ENCODE measurements at regions not wholly inside any gene's neighbourhood (a gene's known extent, or its start where the extent isn't known, plus 50 kb on each side); places are given as distances from the start of the nearest gene placed in this dataset.

- DNase-seq, result no peak
Observed at GRCh38 chr9:13529321-13530104, 250.0 kb upstream of the MPDZ start.

GRCh38 chr9:13524245-13524644, 244.8 kb upstream of the MPDZ start:
- peak; percentile 73 for DNase-seq

- DNase-seq, result peak; percentile 38
Observed at GRCh38 chr9:13520069-13520468, 240.6 kb upstream of the MPDZ start.

GRCh38 chr9:13513716-13514444, 234.4 kb upstream of the MPDZ start:
- DNase-seq, result no peak

GRCh38 chr9:13513286-13513685, 233.8 kb upstream of the MPDZ start:
- DNase-seq, result no peak

- DNase-seq, result no peak
Observed at GRCh38 chr9:13508681-13509080, 229.2 kb upstream of the MPDZ start.

- no peak for DNase-seq
Observed at GRCh38 chr9:13508086-13508485, 228.6 kb upstream of the MPDZ start.

GRCh38 chr9:13505797-13506196, 226.3 kb upstream of the MPDZ start:
- no peak for DNase-seq

GRCh38 chr9:13503599-13503998, 224.1 kb upstream of the MPDZ start:
- peak; percentile 74 for DNase-seq

GRCh38 chr9:13502484-13502883, 223.0 kb upstream of the MPDZ start:
- no peak for DNase-seq

GRCh38 chr9:13501018-13501417, 221.5 kb upstream of the MPDZ start:
- no peak for DNase-seq

GRCh38 chr9:13500034-13500433, 220.5 kb upstream of the MPDZ start:
- no peak for DNase-seq

- no peak for DNase-seq
Observed at GRCh38 chr9:13493697-13494096, 214.2 kb upstream of the MPDZ start.

GRCh38 chr9:13491493-13492424, 212.3 kb upstream of the MPDZ start:
- DNase-seq, result no peak

- DNase-seq, result no peak
Observed at GRCh38 chr9:13491138-13491492, 211.6 kb upstream of the MPDZ start.

- no peak for DNase-seq
Observed at GRCh38 chr9:13487936-13488335, 208.4 kb upstream of the MPDZ start.

GRCh38 chr9:13487498-13487897, 208.0 kb upstream of the MPDZ start:
- DNase-seq, result no peak

- no peak for DNase-seq
Observed at GRCh38 chr9:13487071-13487470, 207.6 kb upstream of the MPDZ start.

- peak; percentile 86 for DNase-seq
Observed at GRCh38 chr9:13485068-13485596, 205.6 kb upstream of the MPDZ start.

- DNase-seq, result no peak
Observed at GRCh38 chr9:13484186-13484585, 204.7 kb upstream of the MPDZ start.

- DNase-seq, result no peak
Observed at GRCh38 chr9:13481274-13481673, 201.8 kb upstream of the MPDZ start.

GRCh38 chr9:13480693-13481092, 201.2 kb upstream of the MPDZ start:
- no peak for DNase-seq

- no peak for DNase-seq
Observed at GRCh38 chr9:13479096-13479495, 199.6 kb upstream of the MPDZ start.
